PC-3 (cell line): ENCODE measurements at regions not wholly inside any gene's neighbourhood (a gene's known extent, or its start where the extent isn't known, plus 50 kb on each side); places are given as distances from the start of the nearest gene placed in this dataset.

Experiments
- ATAC-seq: fragments of 200-7000 bp; cut with Tn5 transposase; 2 replicates; pipeline ENCODE4 v1.9.1; 2020; ENCODE audit warnings: mild to moderate bottlenecking, moderate library complexity
- BruUV-seq: library from RNA; stranded (reverse); fragments of 400-500 nt; replicated peaks from 2 replicates; lab custom pipeline; 2021; lab: Mats Ljungman, UMichigan
- CTCF ChIA-PET: fragments of 300-600 bp; sonication (Branson Sonifier 250); formaldehyde crosslinking; loops from one replicate; lab custom pipeline; 2022; ENCODE audit warnings: antibody characterized with exemption; lab: Charles Lee
- POLR2A ChIA-PET: fragments of 300-600 bp; sonication (Branson Sonifier 250); formaldehyde crosslinking; loops from one replicate; lab custom pipeline; 2022; ENCODE audit warnings: antibody characterized with exemption; ENCODE audit not compliant: unreplicated experiment; lab: Charles Lee
- DNase-seq: peaks from one replicate; pipeline ENCODE4 v3.0.0-alpha.2; 2015
- H2AFZ ChIP-seq: fragments of 300-600 bp; sonication (generic); 2 replicates; pipeline ENCODE4 v1.6.0; 2016; ENCODE audit warnings: antibody characterized with exemption, low read length
- H3F3A ChIP-seq: fragments of 300-600 bp; sonication (generic); one replicate; pipeline ENCODE4 v1.6.0; 2017; ENCODE audit warnings: antibody characterized with exemption, low read length, control low read depth, mild to moderate bottlenecking; ENCODE audit not compliant: unreplicated experiment
- H3K27ac ChIP-seq: fragments of 300-600 bp; sonication (generic); 2 replicates; pipeline ENCODE4 v1.5.1; 2016; ENCODE audit warnings: mild to moderate bottlenecking, low read length
- H3K27me3 ChIP-seq: fragments of 300-600 bp; sonication (generic); 2 replicates; pipeline ENCODE4 v1.6.1; 2016; ENCODE audit warnings: low read length, mixed read lengths
- H3K36me3 ChIP-seq: fragments of 300-600 bp; sonication (generic); 2 replicates; pipeline ENCODE4 v1.6.1; 2016; ENCODE audit warnings: low read depth, mixed run types, low read length, mixed read lengths
- H3K4me1 ChIP-seq: fragments of 300-600 bp; sonication (generic); 2 replicates; pipeline ENCODE4 v1.5.1; 2016; ENCODE audit warnings: low read length; ENCODE audit not compliant: insufficient read depth
- H3K4me2 ChIP-seq: fragments of 300-600 bp; sonication (generic); 2 replicates; pipeline ENCODE4 v1.6.0; 2016; ENCODE audit warnings: low read length
- H3K4me3 ChIP-seq: fragments of 300-600 bp; sonication (generic); 2 replicates; pipeline ENCODE4 v1.5.1; 2016; ENCODE audit warnings: mild to moderate bottlenecking, low read length, mixed read lengths
- H3K79me2 ChIP-seq: fragments of 300-600 bp; sonication (generic); 2 replicates; pipeline ENCODE4 v1.6.1; 2017; ENCODE audit warnings: low read length, mixed read lengths
- H3K9ac ChIP-seq: fragments of 300-600 bp; sonication (generic); 2 replicates; pipeline ENCODE4 v1.6.0; 2016; ENCODE audit warnings: mild to moderate bottlenecking, low read length
- H3K9me2 ChIP-seq: fragments of 300-600 bp; sonication (generic); replicated peaks from 2 replicates; pipeline ENCODE4 v1.6.1; 2016; ENCODE audit warnings: mixed run types, low read length, mixed read lengths
- H3K9me3 ChIP-seq: fragments of 300-600 bp; sonication (generic); 2 replicates; pipeline ENCODE4 v1.6.1; 2016; ENCODE audit warnings: low read length, mixed read lengths
- H4K20me1 ChIP-seq: fragments of 300-600 bp; sonication (generic); 2 replicates; pipeline ENCODE4 v1.6.1; 2016; ENCODE audit warnings: low read length, mixed read lengths
- EZH2 ChIP-seq: fragments of 300-600 bp; sonication (generic); IDR thresholded peaks from one replicate; pipeline ENCODE4 v1.6.1; 2017; ENCODE audit warnings: antibody characterized with exemption, mild to moderate bottlenecking, low read length; ENCODE audit not compliant: unreplicated experiment
- EZH2phosphoT487 ChIP-seq: fragments of 300-600 bp; sonication (generic); IDR thresholded peaks from 2 replicates; pipeline ENCODE4 v1.6.1; 2018; ENCODE audit warnings: mild to moderate bottlenecking, antibody characterized with exemption, low read length, borderline replicate concordance
- intact Hi-C: fragments of 100-400 bp; cut with micrococcal nuclease; formaldehyde crosslinking; loops from 2 replicates; pipeline ENCODE4 v1.9.0; 2023
- TF ChIP-seq, protein P1 (sequence below): fragments of 300-600 bp; sonication (generic); conservative IDR thresholded peaks from 2 replicates; pipeline ENCODE4 v1.5.1; 2017; ENCODE audit warnings: antibody characterized with exemption, low read depth, mild to moderate bottlenecking, low read length

GRCh38 chr12:19998961-19999804, 369.2 kb upstream of the PDE3A start:
- H3K27ac ChIP-seq: no peak overlapping the region
- H3K4me2 ChIP-seq: no peak overlapping the region
- H3F3A ChIP-seq: no peaks in the 10 kb centered on the region
- intact Hi-C loops: no loop called here
- CTCF ChIA-PET: no interaction called here
- H3K27me3 ChIP-seq: no peaks in the 10 kb centered on the region
- H3K9ac ChIP-seq: no peak overlapping the region
- no peak overlapping the region for H2AFZ ChIP-seq
- no peaks in the 10 kb centered on the region for H3K9me3 ChIP-seq
- no peaks in the 10 kb centered on the region for H3K79me2 ChIP-seq
- H3K9me2 ChIP-seq: no peaks in the 10 kb centered on the region
- DNase-seq (no peak), ATAC-seq (no peak)
- BruUV-seq: no TSS peak
- no peaks in the 10 kb centered on the region for H4K20me1 ChIP-seq
- no peaks in the 10 kb centered on the region for H3K4me1 ChIP-seq
- POLR2A ChIA-PET: no interaction called here
- H3K4me3 ChIP-seq: no peak overlapping the region
- TF ChIP-seq, protein P1, sequence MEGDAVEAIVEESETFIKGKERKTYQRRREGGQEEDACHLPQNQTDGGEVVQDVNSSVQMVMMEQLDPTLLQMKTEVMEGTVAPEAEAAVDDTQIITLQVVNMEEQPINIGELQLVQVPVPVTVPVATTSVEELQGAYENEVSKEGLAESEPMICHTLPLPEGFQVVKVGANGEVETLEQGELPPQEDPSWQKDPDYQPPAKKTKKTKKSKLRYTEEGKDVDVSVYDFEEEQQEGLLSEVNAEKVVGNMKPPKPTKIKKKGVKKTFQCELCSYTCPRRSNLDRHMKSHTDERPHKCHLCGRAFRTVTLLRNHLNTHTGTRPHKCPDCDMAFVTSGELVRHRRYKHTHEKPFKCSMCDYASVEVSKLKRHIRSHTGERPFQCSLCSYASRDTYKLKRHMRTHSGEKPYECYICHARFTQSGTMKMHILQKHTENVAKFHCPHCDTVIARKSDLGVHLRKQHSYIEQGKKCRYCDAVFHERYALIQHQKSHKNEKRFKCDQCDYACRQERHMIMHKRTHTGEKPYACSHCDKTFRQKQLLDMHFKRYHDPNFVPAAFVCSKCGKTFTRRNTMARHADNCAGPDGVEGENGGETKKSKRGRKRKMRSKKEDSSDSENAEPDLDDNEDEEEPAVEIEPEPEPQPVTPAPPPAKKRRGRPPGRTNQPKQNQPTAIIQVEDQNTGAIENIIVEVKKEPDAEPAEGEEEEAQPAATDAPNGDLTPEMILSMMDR: no peak
- TF ChIP-seq EZH2phosphoT487: no peak
- TF ChIP-seq EZH2: no peak
- no peaks in the 10 kb centered on the region for H3K36me3 ChIP-seq

GRCh38 chr12:19999805-20000138, 368.6 kb upstream of the PDE3A start:
- Histone ChIP-seq H4K20me1 (no peaks in the 10 kb centered on the region), H3K4me1 (no peaks in the 10 kb centered on the region), H3K36me3 (no peaks in the 10 kb centered on the region), H3K9me3 (no peaks in the 10 kb centered on the region), H3K4me3 (no peak overlapping the region), H3K27ac (no peak overlapping the region), H3K9me2 (no peaks in the 10 kb centered on the region), H3K4me2 (no peak overlapping the region), H3K27me3 (no peaks in the 10 kb centered on the region), H2AFZ (no peak overlapping the region), H3K79me2 (no peaks in the 10 kb centered on the region), H3K9ac (no peak overlapping the region), H3F3A (no peaks in the 10 kb centered on the region)
- TF ChIP-seq, protein P1: no peak
- no peak for TF ChIP-seq EZH2
- no peak for TF ChIP-seq EZH2phosphoT487
- ATAC-seq (no peak), DNase-seq (no peak)
- POLR2A ChIA-PET: no interaction called here
- CTCF ChIA-PET: no interaction called here
- intact Hi-C loops: no loop called here
- no TSS peak for BruUV-seq

DNA sequence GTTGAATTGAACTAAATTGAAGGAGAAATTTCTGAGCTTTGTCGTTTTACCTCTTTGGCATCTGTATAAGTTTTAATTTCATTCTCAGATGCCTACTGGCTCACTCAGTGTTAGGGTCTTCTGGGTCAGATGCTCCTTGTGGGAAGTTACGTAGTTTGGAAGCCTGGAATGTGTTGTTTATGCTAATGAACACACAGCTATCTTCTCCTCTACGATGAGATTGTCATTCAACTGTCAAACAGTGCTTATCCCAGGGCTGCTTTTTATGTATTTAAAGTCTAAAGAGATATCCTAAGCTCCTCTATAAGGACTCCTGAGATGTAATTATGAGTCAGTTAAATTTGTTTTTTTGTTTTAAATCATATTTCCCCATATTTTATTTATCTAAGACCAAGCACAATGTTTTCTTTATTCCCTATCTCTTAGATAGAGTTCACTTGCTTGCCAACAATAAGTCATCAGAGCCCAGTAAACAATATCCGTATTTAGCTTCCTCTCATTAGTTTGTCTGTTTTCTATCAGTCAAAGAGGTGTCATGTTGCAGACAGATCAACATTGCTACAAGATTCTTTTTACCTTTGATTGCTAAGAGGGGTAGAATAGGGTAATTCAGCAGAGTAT, 368.0 kb upstream of the PDE3A start:
- intact Hi-C loops: no loop called here
- POLR2A ChIA-PET: no interaction called here
- no peaks in the 10 kb centered on the region for H3K27me3 ChIP-seq

More for the DNA sequence above, 368.0 kb upstream of the PDE3A start:
- no peaks in the 10 kb centered on the region for H3K9me2 ChIP-seq
- DNase-seq (no peak), ATAC-seq (no peak)
- TF ChIP-seq EZH2phosphoT487 (no peak), EZH2 (no peak)
- TF ChIP-seq, protein P1: no peak
- H4K20me1 ChIP-seq: no peaks in the 10 kb centered on the region
- CTCF ChIA-PET: no interaction called here
- H3K9ac ChIP-seq: no peak overlapping the region
- no peaks in the 10 kb centered on the region for H3K9me3 ChIP-seq
- no peak overlapping the region for H3K4me2 ChIP-seq
- no peak overlapping the region for H2AFZ ChIP-seq
- H3K79me2 ChIP-seq: no peaks in the 10 kb centered on the region
- H3K4me1 ChIP-seq: no peaks in the 10 kb centered on the region
- H3K4me3 ChIP-seq: no peak overlapping the region
- H3K36me3 ChIP-seq: no peaks in the 10 kb centered on the region
- H3F3A ChIP-seq: no peaks in the 10 kb centered on the region
- no TSS peak for BruUV-seq
- no peak overlapping the region for H3K27ac ChIP-seq
